ENCODE measurements at regions not wholly inside any gene's neighbourhood (a gene's known extent, or its start where the extent isn't known, plus 50 kb on each side); places are given as distances from the start of the nearest gene placed in this dataset.

DNA sequence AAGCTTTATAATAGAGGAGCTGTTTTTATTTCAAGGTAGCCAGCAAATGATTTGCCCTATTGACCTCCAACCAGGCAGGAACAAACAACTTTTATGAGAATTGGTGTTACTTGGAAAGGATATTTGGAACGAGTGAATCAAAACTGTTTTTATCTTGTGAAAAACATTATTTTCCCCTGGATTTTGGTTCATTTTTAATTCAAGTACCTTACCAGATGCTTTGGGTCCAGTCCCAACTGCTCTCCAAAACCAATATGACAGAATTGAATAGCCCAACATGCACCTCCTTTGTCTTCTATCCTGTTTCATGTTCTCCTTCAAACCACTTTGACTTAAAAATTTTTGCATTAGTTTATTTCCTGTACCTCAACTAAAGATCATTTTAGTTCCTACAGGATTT, 178.6 kb upstream of the RBMS1 start:
- no peak for TF ChIP-seq CTCF (IDR thresholded peaks at IDR 0.05; ENCODE audit: insufficient read depth, low read length, severe bottlenecking)
- Histone ChIP-seq H3K27me3 (ENCODE audit: control insufficient read depth, insufficient read depth, low read length) (no peaks in the 10 kb centered on the region), H3K4me3 (ENCODE audit: low read depth, low read length) (no peak overlapping the region), H3K36me3 (ENCODE audit: control insufficient read depth, insufficient read depth, low read length) (no peaks in the 10 kb centered on the region)
- FAIRE-seq (no peak), DNase-seq (ENCODE audit: low read depth) (no peak)

DNA sequence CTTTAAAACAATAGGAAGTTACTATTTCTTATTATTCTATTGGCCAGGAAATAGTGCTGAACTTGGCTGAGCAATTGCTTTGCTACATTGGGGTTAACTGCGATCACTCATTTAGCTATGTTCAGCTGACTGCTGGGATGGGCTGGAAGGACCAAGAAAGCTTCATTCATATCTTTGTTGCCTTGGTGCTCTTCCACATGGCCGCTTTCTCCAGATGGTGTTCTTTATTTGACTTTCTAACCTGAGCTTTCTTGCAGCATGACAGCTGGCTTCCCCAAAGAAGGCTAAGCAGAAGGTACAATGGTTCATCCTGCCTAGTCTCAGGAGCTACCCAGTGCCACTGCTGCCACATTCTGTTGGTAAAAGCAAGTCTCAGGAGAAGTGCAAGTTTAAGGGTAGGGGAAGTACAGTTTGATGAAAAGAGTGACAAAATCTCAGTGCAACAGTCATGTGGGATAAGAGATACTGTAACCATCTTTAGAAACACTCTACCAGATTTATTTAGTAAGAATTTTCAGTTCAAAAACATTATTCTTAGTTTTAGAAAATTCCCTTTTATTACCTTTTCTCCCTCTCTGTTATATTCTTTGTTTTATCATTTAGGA, 180.6 kb upstream of the RBMS1 start:
- H3K27me3 ChIP-seq (ENCODE audit: control insufficient read depth, insufficient read depth, low read length), result no peaks in the 10 kb centered on the region
- H3K36me3 ChIP-seq (ENCODE audit: control insufficient read depth, insufficient read depth, low read length), result no peaks in the 10 kb centered on the region
- no peak for TF ChIP-seq CTCF (IDR thresholded peaks at IDR 0.05; ENCODE audit: insufficient read depth, low read length, severe bottlenecking)
- FAIRE-seq (peak; percentile 32), DNase-seq (ENCODE audit: low read depth) (no peak)
- no peak overlapping the region for H3K4me3 ChIP-seq (ENCODE audit: low read depth, low read length)

DNA sequence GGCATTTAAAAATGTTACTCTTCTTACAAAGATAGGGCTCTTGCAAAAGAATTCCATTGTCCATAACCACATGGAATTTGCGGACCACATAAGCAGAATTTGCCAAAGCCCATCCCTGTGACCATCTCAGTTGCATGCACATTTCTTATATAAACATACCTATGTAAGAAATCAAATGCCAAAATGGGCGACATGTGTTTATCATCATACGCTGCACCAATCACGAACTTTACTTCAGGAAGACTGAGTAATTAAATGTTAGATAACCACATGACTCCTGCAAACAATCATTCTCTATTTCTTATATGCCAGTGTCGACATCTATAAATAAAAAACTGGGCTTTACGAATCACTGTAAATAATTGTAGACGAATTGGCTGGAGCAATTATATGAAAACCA, 186.1 kb upstream of the RBMS1 start:
- DNase-seq (ENCODE audit: low read depth) (no peak), FAIRE-seq (no peak)
- Histone ChIP-seq H3K4me3 (ENCODE audit: low read depth, low read length) (no peak overlapping the region), H3K27me3 (ENCODE audit: control insufficient read depth, insufficient read depth, low read length) (no peaks in the 10 kb centered on the region), H3K36me3 (ENCODE audit: control insufficient read depth, insufficient read depth, low read length) (no peaks in the 10 kb centered on the region)
- TF ChIP-seq CTCF (IDR thresholded peaks at IDR 0.05; ENCODE audit: insufficient read depth, low read length, severe bottlenecking), result no peak

DNA sequence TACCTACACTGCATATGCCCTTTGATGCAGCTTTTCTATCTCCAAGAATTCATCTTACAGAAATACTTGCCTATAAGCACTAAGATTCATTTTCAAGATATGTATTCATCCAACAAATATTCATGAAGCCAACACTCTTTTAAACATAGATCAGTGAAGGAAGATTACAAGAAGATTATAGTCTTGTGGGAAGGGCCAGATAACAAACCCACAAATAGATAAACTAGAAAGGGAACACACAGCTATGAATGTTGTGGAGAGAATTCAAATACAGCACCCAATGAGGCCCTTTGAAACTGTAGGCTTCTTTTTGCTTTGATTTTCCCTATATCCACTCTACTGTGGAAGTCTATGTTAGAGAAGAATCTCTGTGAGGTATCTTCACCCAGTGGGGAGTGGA, 186.7 kb upstream of the RBMS1 start:
- FAIRE-seq, result no peak
- Histone ChIP-seq H3K27me3 (ENCODE audit: control insufficient read depth, insufficient read depth, low read length) (no peaks in the 10 kb centered on the region), H3K36me3 (ENCODE audit: control insufficient read depth, insufficient read depth, low read length) (no peaks in the 10 kb centered on the region), H3K4me3 (ENCODE audit: low read depth, low read length) (no peak overlapping the region)
- TF ChIP-seq CTCF (IDR thresholded peaks at IDR 0.05; ENCODE audit: insufficient read depth, low read length, severe bottlenecking), result no peak
- no peak for DNase-seq (ENCODE audit: low read depth)

GRCh38 chr2:160680974-160681373, 187.4 kb upstream of the RBMS1 start:
- Histone ChIP-seq H3K4me3 (ENCODE audit: low read depth, low read length) (no peak overlapping the region), H3K27me3 (ENCODE audit: control insufficient read depth, insufficient read depth, low read length) (no peaks in the 10 kb centered on the region), H3K36me3 (ENCODE audit: control insufficient read depth, insufficient read depth, low read length) (no peaks in the 10 kb centered on the region)
- no peak for TF ChIP-seq CTCF (IDR thresholded peaks at IDR 0.05; ENCODE audit: insufficient read depth, low read length, severe bottlenecking)
- DNase-seq (ENCODE audit: low read depth) (peak; percentile 29), FAIRE-seq (no peak)

GRCh38 chr2:160683206-160683605, 189.6 kb upstream of the RBMS1 start:
- FAIRE-seq (peak; percentile 13), DNase-seq (ENCODE audit: low read depth) (no peak)
- TF ChIP-seq CTCF (IDR thresholded peaks at IDR 0.05; ENCODE audit: insufficient read depth, low read length, severe bottlenecking), result no peak
- H3K4me3 ChIP-seq (ENCODE audit: low read depth, low read length), result no peak overlapping the region
- H3K27me3 ChIP-seq (ENCODE audit: control insufficient read depth, insufficient read depth, low read length), result no peaks in the 10 kb centered on the region
- no peaks in the 10 kb centered on the region for H3K36me3 ChIP-seq (ENCODE audit: control insufficient read depth, insufficient read depth, low read length)

Data from bronchial epithelial cell (primary cell).